Activated CD8-positive, alpha-beta T cell treated with anti-CD3 and anti-CD28 coated beads for 36 hours (primary cell): ENCODE measurements at regions not wholly inside any gene's neighbourhood (a gene's known extent, or its start where the extent isn't known, plus 50 kb on each side); places are given as distances from the start of the nearest gene placed in this dataset.
"Not testable (repeated sequence)": the region's sequence is repeated elsewhere in the genome, so short reads cannot be mapped to it uniquely, and the experiment has no call there.

Experiments used
- ATAC-seq: fragments of 200-7000 bp; cut with Tn5 transposase; one replicate; pipeline ENCODE4 v1.10.0; 2021; ENCODE audit warnings: mild to moderate bottlenecking, moderate library complexity
- CTCF ChIA-PET: fragments of 350-600 bp; sonication (Branson Sonifier 250); formaldehyde crosslinking; loops from one replicate; lab custom pipeline; 2021; ENCODE audit warnings: antibody characterized with exemption; lab: Charles Lee
- POLR2A ChIA-PET: fragments of 350-600 bp; sonication (Branson Sonifier 250); formaldehyde crosslinking; loops from one replicate; lab custom pipeline; 2021; ENCODE audit warnings: antibody characterized with exemption; lab: Charles Lee
- DNase-seq: peaks from one replicate; pipeline ENCODE4 v3.0.0-alpha.2; 2020
- H3K27ac Mint-ChIP-seq: one replicate; pipeline ENCODE4 v1.8.0; 2021; ENCODE audit warnings: mild to moderate bottlenecking, mixed read lengths
- H3K27me3 Mint-ChIP-seq: one replicate; pipeline ENCODE4 v1.8.0; 2021; ENCODE audit warnings: mixed read lengths
- H3K36me3 Mint-ChIP-seq: one replicate; pipeline ENCODE4 v1.8.0; 2021; ENCODE audit warnings: low read depth, mixed read lengths
- H3K4me1 Mint-ChIP-seq: one replicate; pipeline ENCODE4 v1.8.0; 2021; ENCODE audit warnings: low read depth, mixed read lengths
- H3K4me3 Mint-ChIP-seq: one replicate; pipeline ENCODE4 v1.8.0; 2021; ENCODE audit warnings: mild to moderate bottlenecking, moderate library complexity, mixed read lengths
- H3K9me3 Mint-ChIP-seq: one replicate; pipeline ENCODE4 v1.8.0; 2021; ENCODE audit warnings: mixed read lengths
- intact Hi-C: fragments of 100-400 bp; cut with micrococcal nuclease; formaldehyde crosslinking; loops from one replicate; pipeline ENCODE4 v1.10.0; 2022
- TF ChIP-seq, protein P1 (sequence below): fragments of 200-600 bp; IDR thresholded peaks from one replicate; pipeline ENCODE4 v1.8.0; 2022; ENCODE audit warnings: antibody characterized with exemption, mild to moderate bottlenecking

DNA sequence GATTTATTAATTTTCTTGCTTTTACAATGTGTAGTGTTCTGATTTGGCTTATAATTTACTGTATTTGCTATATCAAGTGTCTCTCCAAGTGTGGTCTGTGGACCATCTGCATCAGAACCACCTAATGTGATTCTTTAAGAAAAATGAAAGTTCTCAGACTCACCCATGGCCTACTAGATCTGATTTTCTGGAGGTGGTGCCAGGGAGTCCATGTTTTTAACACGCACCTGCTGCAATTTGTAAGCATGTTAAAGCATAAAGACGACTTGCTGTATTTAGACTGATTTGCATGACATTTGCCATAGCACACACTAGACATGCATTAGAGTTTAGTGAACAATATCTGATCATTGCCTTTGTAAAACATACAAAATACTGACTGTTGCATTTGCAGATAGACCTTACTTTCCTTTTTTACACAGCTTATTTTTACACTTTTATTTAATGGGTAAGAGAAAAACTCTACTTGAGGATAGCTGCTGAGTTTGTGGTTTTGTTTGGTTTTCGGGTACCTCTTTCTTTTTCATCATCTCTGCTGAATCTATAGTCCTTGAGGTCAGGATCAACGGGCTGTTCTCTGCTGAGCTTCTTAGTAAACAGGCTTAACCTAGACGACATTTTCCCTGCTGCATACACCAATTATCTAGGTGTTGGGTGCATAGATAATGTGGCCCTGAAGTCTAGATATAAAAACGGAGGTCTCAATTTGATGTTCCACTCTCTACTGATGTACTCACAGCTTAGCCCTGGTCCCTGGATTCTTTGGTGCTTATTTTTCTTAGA lies 138.0 kb upstream of the ZNF366 start:
- Mint-ChIP-seq H3K9me3 (no peaks in the 10 kb centered on the region), H3K27ac (no peak overlapping the region), H3K4me3 (no peak overlapping the region), H3K4me1 (no peaks in the 10 kb centered on the region), H3K36me3 (no peaks in the 10 kb centered on the region), H3K27me3 (peaks cover 4% of the 10 kb centered on the region)
- ChIA-PET POLR2A (no interaction called here), CTCF (no interaction called here)
- TF ChIP-seq, protein P1, sequence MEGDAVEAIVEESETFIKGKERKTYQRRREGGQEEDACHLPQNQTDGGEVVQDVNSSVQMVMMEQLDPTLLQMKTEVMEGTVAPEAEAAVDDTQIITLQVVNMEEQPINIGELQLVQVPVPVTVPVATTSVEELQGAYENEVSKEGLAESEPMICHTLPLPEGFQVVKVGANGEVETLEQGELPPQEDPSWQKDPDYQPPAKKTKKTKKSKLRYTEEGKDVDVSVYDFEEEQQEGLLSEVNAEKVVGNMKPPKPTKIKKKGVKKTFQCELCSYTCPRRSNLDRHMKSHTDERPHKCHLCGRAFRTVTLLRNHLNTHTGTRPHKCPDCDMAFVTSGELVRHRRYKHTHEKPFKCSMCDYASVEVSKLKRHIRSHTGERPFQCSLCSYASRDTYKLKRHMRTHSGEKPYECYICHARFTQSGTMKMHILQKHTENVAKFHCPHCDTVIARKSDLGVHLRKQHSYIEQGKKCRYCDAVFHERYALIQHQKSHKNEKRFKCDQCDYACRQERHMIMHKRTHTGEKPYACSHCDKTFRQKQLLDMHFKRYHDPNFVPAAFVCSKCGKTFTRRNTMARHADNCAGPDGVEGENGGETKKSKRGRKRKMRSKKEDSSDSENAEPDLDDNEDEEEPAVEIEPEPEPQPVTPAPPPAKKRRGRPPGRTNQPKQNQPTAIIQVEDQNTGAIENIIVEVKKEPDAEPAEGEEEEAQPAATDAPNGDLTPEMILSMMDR = no peak
- no peak for DNase-seq
- intact Hi-C loops = no loop called here
- no peak for ATAC-seq

DNA sequence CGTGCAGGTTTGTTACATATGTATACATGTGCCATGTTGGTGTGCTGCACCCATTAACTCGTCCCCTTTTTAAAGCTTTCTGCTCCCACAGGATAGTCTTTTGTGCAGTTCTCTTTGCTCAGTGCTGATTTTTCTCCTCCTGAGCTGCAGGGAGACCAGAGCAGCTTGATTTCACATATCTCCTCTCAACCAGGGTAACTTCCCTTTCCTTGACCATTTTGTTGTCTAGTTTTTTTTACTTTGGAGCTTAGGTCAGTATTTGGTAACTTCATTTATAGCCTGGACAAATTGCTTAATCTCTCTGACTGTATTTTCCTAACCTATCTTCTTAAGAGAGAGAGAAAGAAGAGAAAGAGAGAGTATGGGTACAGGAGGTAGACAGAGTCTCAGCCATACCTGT lies 137.1 kb upstream of the ZNF366 start:
- POLR2A ChIA-PET = interaction anchor here (0.9 kb wide), 1 partner anchor 12 kb away, joined by 3 read pairs; no protein-coding TSS in a partner anchor
- CTCF ChIA-PET = interaction anchor here (0.8 kb wide), 1 partner anchor 32 kb away, joined by 3 read pairs; no protein-coding TSS in a partner anchor
- H3K27ac Mint-ChIP-seq = no peak overlapping the region
- no peaks in the 10 kb centered on the region for H3K9me3 Mint-ChIP-seq
- TF ChIP-seq, protein P1 = no peak
- intact Hi-C loops = no loop called here
- DNase-seq = no peak
- peaks cover 4% of the 10 kb centered on the region for H3K27me3 Mint-ChIP-seq
- no peak for ATAC-seq
- H3K4me1 Mint-ChIP-seq = no peaks in the 10 kb centered on the region
- no peak overlapping the region for H3K4me3 Mint-ChIP-seq
- H3K36me3 Mint-ChIP-seq = no peaks in the 10 kb centered on the region

DNA sequence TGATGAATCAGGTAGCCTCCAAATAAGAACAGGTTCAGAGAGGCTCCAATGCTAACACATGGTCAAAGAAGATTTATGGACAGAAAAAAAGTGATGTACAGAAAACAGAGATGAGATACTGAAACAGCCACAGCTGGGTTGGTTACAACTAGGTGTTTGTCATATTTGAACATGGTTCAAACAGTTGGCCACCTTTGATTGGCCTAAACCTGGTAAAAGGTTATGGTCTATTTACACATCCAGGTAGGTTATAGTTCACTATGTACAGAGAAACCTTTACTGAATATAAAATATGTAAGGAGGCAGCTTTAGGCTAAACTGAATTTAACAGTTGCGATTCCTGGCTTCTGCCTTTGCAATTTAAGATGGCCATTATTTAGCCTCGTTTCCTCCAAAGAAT lies 134.0 kb upstream of the ZNF366 start:
- no peak for DNase-seq
- no peaks in the 10 kb centered on the region for H3K4me1 Mint-ChIP-seq
- ChIA-PET POLR2A (no interaction called here), CTCF (interaction anchor here (0.7 kb wide), 1 partner anchor 31 kb away, joined by 3 read pairs; no protein-coding TSS in a partner anchor)
- TF ChIP-seq, protein P1 = no peak
- intact Hi-C loops = no loop called here
- no peak overlapping the region for H3K4me3 Mint-ChIP-seq
- no peak for ATAC-seq
- peaks cover 8% of the 10 kb centered on the region for H3K27me3 Mint-ChIP-seq
- no peaks in the 10 kb centered on the region for H3K36me3 Mint-ChIP-seq
- H3K27ac Mint-ChIP-seq = no peak overlapping the region
- no peaks in the 10 kb centered on the region for H3K9me3 Mint-ChIP-seq

DNA sequence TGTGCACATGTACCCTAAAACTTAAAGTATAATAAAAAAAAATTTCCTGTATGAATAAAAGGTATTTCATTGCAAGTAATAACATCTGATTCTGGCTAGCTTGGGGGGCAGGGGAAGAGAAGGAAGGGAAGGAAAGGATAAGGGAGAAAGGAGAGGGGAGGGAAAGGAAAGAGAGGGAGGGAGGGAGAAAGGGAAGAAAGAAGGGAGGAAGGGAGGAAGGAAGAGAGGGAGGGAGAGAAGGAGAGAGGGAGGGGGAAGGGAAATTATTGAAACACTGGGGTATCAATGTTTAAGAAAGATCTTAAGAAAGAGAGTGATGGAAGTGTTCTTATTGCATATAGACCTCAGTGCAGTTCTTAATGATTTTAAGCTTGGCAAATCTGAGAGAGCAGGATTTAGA lies 129.8 kb upstream of the ZNF366 start:
- Mint-ChIP-seq H3K4me3 (no peak overlapping the region), H3K36me3 (no peaks in the 10 kb centered on the region), H3K27me3 (peaks cover 14% of the 10 kb centered on the region), H3K9me3 (no peaks in the 10 kb centered on the region), H3K4me1 (no peaks in the 10 kb centered on the region), H3K27ac (no peak overlapping the region)
- DNase-seq (no peak), ATAC-seq (no peak)
- POLR2A ChIA-PET = no interaction called here
- CTCF ChIA-PET = no interaction called here
- intact Hi-C loops = no loop called here
- TF ChIP-seq, protein P1 = no peak

DNA sequence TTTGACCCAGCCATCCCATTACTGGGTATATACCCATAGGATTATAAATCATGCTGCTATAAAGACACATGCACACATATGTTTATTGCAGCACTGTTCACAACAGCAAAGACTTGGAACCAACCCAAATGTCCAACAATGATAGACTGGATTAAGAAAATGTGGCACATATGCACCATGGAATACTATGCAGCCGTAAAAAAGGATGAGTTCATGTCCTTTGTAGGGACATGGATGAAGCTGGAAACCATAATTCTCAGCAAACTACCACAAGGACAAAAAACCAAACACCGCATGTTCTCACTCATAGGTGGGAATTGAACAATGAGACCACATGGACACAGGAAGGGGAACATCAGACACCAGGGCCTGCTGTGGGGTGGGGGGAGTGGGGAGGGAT lies 129.4 kb upstream of the ZNF366 start:
- POLR2A ChIA-PET, H3K27ac Mint-ChIP-seq, H3K9me3 Mint-ChIP-seq, intact Hi-C loops, ATAC-seq, CTCF ChIA-PET, H3K36me3 Mint-ChIP-seq, H3K4me1 Mint-ChIP-seq, DNase-seq, H3K4me3 Mint-ChIP-seq: not testable (repeated sequence)
- H3K27me3 Mint-ChIP-seq = peaks cover 16% of the 10 kb centered on the region
